Transverse colon (tissue), 4 donors: ENCODE measurements at regions not wholly inside any gene's neighbourhood (a gene's known extent, or its start where the extent isn't known, plus 50 kb on each side); places are given as distances from the start of the nearest gene placed in this dataset.

Source experiments
- CTCF ChIP-seq, 5 experiments: fragments of 200-600 bp in 3 of 5; fragments of 450-650 bp in 2 of 5; sonication (generic) in 3 of 5; IDR thresholded peaks; 1 replicate in 2 of 5; 2 replicates in 3 of 5; pipeline ENCODE4 v1.5.1; 2016 to 2017; ENCODE audit warnings: antibody characterized with exemption in 5 of 5, inconsistent platforms in 3 of 5, mild to moderate bottlenecking in 2 of 5, moderate library complexity in 1 of 5
- POLR2AphosphoS5 ChIP-seq, 3 donors: sonication (generic); formaldehyde crosslinking; IDR thresholded peaks; one replicate each; pipeline ENCODE4 v1.6.1; 2016; ENCODE audit warnings: antibody characterized with exemption in 3 of 3

- TF ChIP-seq CTCF (IDR thresholded peaks at IDR 0.05) (no peak), POLR2AphosphoS5 (IDR thresholded peaks at IDR 0.05) (no peak)
These were observed 168.4 kb upstream of the LRIG3 start for GRCh38 chr12:59088673-59089072.
